ENCODE measurements at regions not wholly inside any gene's neighbourhood (a gene's known extent, or its start where the extent isn't known, plus 50 kb on each side); places are given as distances from the start of the nearest gene placed in this dataset.

GRCh38 chr15:25568751-25569150 is 129.9 kb upstream of the UBE3A start:
- no peak for TF ChIP-seq CTCF (IDR thresholded peaks at IDR 0.05; ENCODE audit: insufficient read depth, low read depth, low read length)
- TF ChIP-seq EZH2 (IDR thresholded peaks at IDR 0.05; ENCODE audit: insufficient read depth, low read length), result no peak

All from astrocyte (in vitro differentiated cells and primary cell).